SU-DHL-6 (cell line): ENCODE measurements at regions not wholly inside any gene's neighbourhood (a gene's known extent, or its start where the extent isn't known, plus 50 kb on each side); places are given as distances from the start of the nearest gene placed in this dataset.

Source experiments
- CTCF ChIP-seq: fragments of 200-600 bp; sonication (generic); IDR thresholded peaks from one replicate; pipeline ENCODE4 v1.5.1; 2017; ENCODE audit warnings: antibody characterized with exemption, mild to moderate bottlenecking, low read length, moderate library complexity; ENCODE audit not compliant: insufficient read depth, poor library complexity, severe bottlenecking
- EZH2phosphoT487 ChIP-seq: fragments of 200-600 bp; sonication (generic), shearing (Covaris generic); conservative IDR thresholded peaks from 2 replicates; pipeline ENCODE4 v1.6.1; 2018; ENCODE audit warnings: mild to moderate bottlenecking, antibody characterized with exemption, low read length, moderate library complexity, mixed read lengths

GRCh38 chr15:37652646-37653417, 281.6 kb upstream of the TMCO5A start:
- TF ChIP-seq CTCF (no peak), EZH2phosphoT487 (no peak)
